HCT116 (cell line): ENCODE measurements at regions not wholly inside any gene's neighbourhood (a gene's known extent, or its start where the extent isn't known, plus 50 kb on each side); places are given as distances from the start of the nearest gene placed in this dataset.

ENCODE experiments used
- ATAC-seq: fragments of 200-7000 bp; cut with Tn5 transposase; 2 replicates; pipeline ENCODE4 v1.9.1; 2020; ENCODE audit warnings: mild to moderate bottlenecking, moderate library complexity
- BruUV-seq: library from RNA; stranded (reverse); fragments of 400-500 nt; replicated peaks from 2 replicates; lab custom pipeline; 2021; lab: Mats Ljungman, UMichigan
- CTCF ChIA-PET: fragments of 300-600 bp; sonication (Branson Sonifier 250); formaldehyde crosslinking; loops from one replicate; lab custom pipeline; 2021; ENCODE audit warnings: antibody characterized with exemption; lab: Charles Lee
- POLR2A ChIA-PET: fragments of 300-600, 350-600 bp; sonication (Branson Sonifier 250); formaldehyde crosslinking; loops from one replicate; lab custom pipeline; 2021; ENCODE audit warnings: antibody characterized with exemption; lab: Charles Lee
- RAD21 ChIA-PET, 2 experiments: fragments of 300-600 bp; sonication (Branson Sonifier 250); formaldehyde crosslinking; loops; one replicate each; lab custom pipeline; 2023; ENCODE audit warnings: low total read pairs in 2 of 2; ENCODE audit not compliant: uncharacterized antibody in 2 of 2, unreplicated experiment in 2 of 2, low non-redundant PET in 1 of 2; lab: Charles Lee
- DNase-seq: peaks from one replicate; pipeline ENCODE4 v3.0.0-alpha.2; 2010; ENCODE audit warnings: low read depth, low spot score
- H2AFZ ChIP-seq: fragments of 200-600 bp; shearing (Covaris generic), sonication (generic); 2 replicates; pipeline ENCODE4 v1.6.1; 2017; ENCODE audit warnings: low read depth, mixed run types, mixed read lengths, antibody characterized with exemption, low read length; ENCODE audit not compliant: poor library complexity, severe bottlenecking
- H3K27ac ChIP-seq: 2 replicates; pipeline ENCODE4 v1.5.1; 2012; ENCODE audit warnings: low read depth, low read length
- H3K27me3 ChIP-seq: fragments of 200-600 bp; sonication (generic); 2 replicates; pipeline ENCODE4 v1.6.1; 2016; ENCODE audit warnings: mixed run types, low read length, mixed read lengths; ENCODE audit not compliant: insufficient read depth
- H3K36me3 ChIP-seq, 2 experiments: fragments of 200-500 bp in 1 of 2; fragments of 200-600 bp in 1 of 2; sonication (Bioruptor generic) in 1 of 2; sonication (generic) in 1 of 2; 2 replicates each; pipeline versions ENCODE4 v1.5.1 to v1.6.1; 2014 to 2016; ENCODE audit warnings: low read length in 2 of 2, inconsistent platforms in 1 of 2, mixed read lengths in 1 of 2, mixed run types in 1 of 2; ENCODE audit not compliant: insufficient read depth in 2 of 2, control insufficient read depth in 1 of 2
- H3K4me1 ChIP-seq, 2 experiments: fragments of 200-600 bp in 1 of 2; sonication (generic) in 1 of 2; 2 replicates each; pipeline versions ENCODE4 v1.5.1 to v1.6.1; 2012 to 2017; ENCODE audit warnings: low read length in 2 of 2, inconsistent platforms in 1 of 2, mild to moderate bottlenecking in 1 of 2, mixed read lengths in 1 of 2, mixed run types in 1 of 2, moderate library complexity in 1 of 2; ENCODE audit not compliant: insufficient read depth in 2 of 2, control insufficient read depth in 1 of 2
- H3K4me2 ChIP-seq: fragments of 200-600 bp; sonication (generic); 2 replicates; pipeline ENCODE4 v1.6.1; 2017; ENCODE audit warnings: mixed run types, low read length, mixed read lengths
- H3K4me3 ChIP-seq, 2 experiments: fragments of 200-600 bp in 1 of 2; sonication (generic) in 1 of 2; replicated peaks in 1 of 2; 2 replicates each; pipeline ENCODE4 v1.5.1; 2011 to 2016; ENCODE audit warnings: low read length in 2 of 2, control low read depth in 1 of 2, low read depth in 1 of 2, mild to moderate bottlenecking in 1 of 2, mixed read lengths in 1 of 2, mixed run types in 1 of 2
- H3K79me2 ChIP-seq: fragments of 200-600 bp; sonication (generic); 2 replicates; pipeline ENCODE4 v1.6.1; 2017; ENCODE audit warnings: mild to moderate bottlenecking, mixed run types, low read length, moderate library complexity, mixed read lengths; ENCODE audit not compliant: insufficient read depth
- H3K9ac ChIP-seq: fragments of 200-600 bp; sonication (generic); 2 replicates; pipeline ENCODE4 v1.6.1; 2016; ENCODE audit warnings: low read length, mixed read lengths
- H3K9me2 ChIP-seq: fragments of 200-600 bp; sonication (generic), shearing (Covaris generic); 2 replicates; pipeline ENCODE4 v1.6.1; 2017; ENCODE audit warnings: mixed run types, mild to moderate bottlenecking, moderate library complexity; ENCODE audit not compliant: insufficient read depth
- H3K9me3 ChIP-seq, 2 experiments: fragments of 200-500 bp in 1 of 2; fragments of 200-600 bp in 1 of 2; sonication (Bioruptor generic) in 1 of 2; sonication (generic) in 1 of 2; 2 replicates each; pipeline ENCODE4 v1.6.1; 2014 to 2017; ENCODE audit warnings: low read length in 2 of 2, mixed read lengths in 2 of 2, inconsistent platforms in 1 of 2, low read depth in 1 of 2, mild to moderate bottlenecking in 1 of 2, mixed run types in 1 of 2, moderate library complexity in 1 of 2; ENCODE audit not compliant: control insufficient read depth in 1 of 2, insufficient read depth in 1 of 2
- H4K20me1 ChIP-seq: fragments of 200-600 bp; sonication (generic), shearing (Covaris generic); 2 replicates; pipeline ENCODE4 v1.6.1; 2017; ENCODE audit warnings: mixed run types, mild to moderate bottlenecking, moderate library complexity; ENCODE audit not compliant: insufficient read depth
- CBX3 ChIP-seq: IDR thresholded peaks from 2 replicates; pipeline ENCODE4 v1.6.1; 2012; ENCODE audit warnings: low read depth
- CEBPB ChIP-seq: IDR thresholded peaks from 2 replicates; pipeline ENCODE4 v1.6.1; 2012; ENCODE audit warnings: low read depth
- ELF1 ChIP-seq: IDR thresholded peaks from 2 replicates; pipeline ENCODE4 v1.6.1; 2012; ENCODE audit warnings: low read depth, borderline replicate concordance
- EZH2phosphoT487 ChIP-seq: fragments of 200-600 bp; IDR thresholded peaks from 2 replicates; pipeline ENCODE4 v1.6.1; 2018; ENCODE audit warnings: antibody characterized with exemption, borderline replicate concordance
- FOSL1 ChIP-seq: IDR thresholded peaks from 2 replicates; pipeline ENCODE4 v1.6.1; 2012; ENCODE audit warnings: low read depth
- JUND ChIP-seq: IDR thresholded peaks from 2 replicates; pipeline ENCODE4 v1.6.1; 2012
- POLR2AphosphoS5 ChIP-seq: IDR thresholded peaks from 2 replicates; pipeline ENCODE4 v1.6.1; 2011; ENCODE audit warnings: mild to moderate bottlenecking, low read depth, low read length, moderate library complexity
- RAD21 ChIP-seq: IDR thresholded peaks from 2 replicates; pipeline ENCODE4 v1.6.1; 2012; ENCODE audit warnings: low read depth, mild to moderate bottlenecking
- SIN3A ChIP-seq: IDR thresholded peaks from 2 replicates; pipeline ENCODE4 v1.6.1; 2012; ENCODE audit warnings: low read depth
- SP1 ChIP-seq: IDR thresholded peaks from 2 replicates; pipeline ENCODE4 v1.6.1; 2012; ENCODE audit warnings: low read depth
- SRF ChIP-seq: IDR thresholded peaks from 2 replicates; pipeline ENCODE4 v1.6.1; 2012; ENCODE audit warnings: low read depth
- TCF7L2 ChIP-seq: IDR thresholded peaks from 2 replicates; pipeline ENCODE4 v1.7.0; 2011; ENCODE audit warnings: borderline replicate concordance, inconsistent platforms; ENCODE audit not compliant: insufficient read depth, insufficient read length; ENCODE audit errors: extremely low read depth
- YY1 ChIP-seq: IDR thresholded peaks from 2 replicates; pipeline ENCODE4 v1.6.1; 2011; ENCODE audit warnings: low read length, low read depth, moderate library complexity, mild to moderate bottlenecking; ENCODE audit not compliant: insufficient replicate concordance; ENCODE audit errors: extremely low read depth
- ZFX ChIP-seq: fragments of 450-650 bp; IDR thresholded peaks from 2 replicates; pipeline ENCODE4 v1.6.1; 2017
- ZNF274 ChIP-seq: fragments of 200-500 bp; sonication (Bioruptor generic); IDR thresholded peaks from 2 replicates; pipeline ENCODE4 v1.6.1; 2014; ENCODE audit warnings: mild to moderate bottlenecking, low read depth, low read length, inconsistent platforms
- intact Hi-C: fragments of 100-400 bp; cut with micrococcal nuclease; formaldehyde crosslinking; loops from 2 replicates; pipeline ENCODE4 v1.10.0; 2022
- TF ChIP-seq, protein P1 (sequence below): IDR thresholded peaks from 2 replicates; pipeline ENCODE4 v1.6.1; 2012; ENCODE audit warnings: low read depth
- TF ChIP-seq, protein P2 (sequence below): IDR thresholded peaks from 2 replicates; pipeline ENCODE4 v1.6.1; 2012
- TF ChIP-seq, protein P3 (sequence below): IDR thresholded peaks from 2 replicates; pipeline ENCODE4 v1.6.1; 2012
- TF ChIP-seq, protein P4 (sequence below), 3 experiments: fragments of 200-600 bp in 1 of 3; sonication (generic) in 1 of 3; IDR thresholded peaks in 2 of 3; conservative IDR thresholded peaks in 1 of 3; 2 replicates each; pipeline ENCODE4 v1.5.1; 2012 to 2017; ENCODE audit warnings: low read depth in 2 of 3, low read length in 2 of 3, antibody characterized with exemption in 1 of 3, borderline replicate concordance in 1 of 3, control low read depth in 1 of 3, mild to moderate bottlenecking in 1 of 3, mixed read lengths in 1 of 3, mixed run types in 1 of 3, moderate library complexity in 1 of 3; ENCODE audit not compliant: insufficient read depth in 1 of 3
- TF ChIP-seq, protein P5 (sequence below): IDR thresholded peaks from 2 replicates; pipeline ENCODE4 v1.6.1; 2011; ENCODE audit warnings: mild to moderate bottlenecking, low read length, moderate library complexity; ENCODE audit not compliant: insufficient replicate concordance; ENCODE audit errors: extremely low read depth

DNA sequence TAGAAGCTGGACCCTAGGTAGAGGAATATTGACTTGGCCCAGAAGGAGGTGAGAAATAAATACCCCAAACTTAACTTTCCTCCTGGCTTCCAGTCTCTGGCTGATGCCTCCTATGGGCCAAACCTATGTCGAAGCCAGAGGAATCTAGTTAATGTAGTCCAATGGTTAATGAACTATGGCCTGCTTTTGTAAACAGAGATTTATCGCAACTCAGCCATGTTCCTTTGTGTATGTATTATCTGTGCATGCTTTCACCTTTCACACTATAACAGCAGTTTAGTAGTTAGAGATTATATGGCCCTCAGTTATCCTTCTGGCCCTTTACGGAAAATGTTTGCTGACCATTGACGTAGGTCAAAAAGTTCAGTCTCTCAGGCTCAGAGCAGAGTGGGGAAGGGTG is 67.3 kb upstream of the BARD1 start:
- no peak for ATAC-seq
- no peaks in the 10 kb centered on the region for H3K27me3 ChIP-seq
- H4K20me1 ChIP-seq = no peaks in the 10 kb centered on the region
- H3K4me2 ChIP-seq = no peak overlapping the region
- no peak for TF ChIP-seq SIN3A
- TF ChIP-seq, protein P1, sequence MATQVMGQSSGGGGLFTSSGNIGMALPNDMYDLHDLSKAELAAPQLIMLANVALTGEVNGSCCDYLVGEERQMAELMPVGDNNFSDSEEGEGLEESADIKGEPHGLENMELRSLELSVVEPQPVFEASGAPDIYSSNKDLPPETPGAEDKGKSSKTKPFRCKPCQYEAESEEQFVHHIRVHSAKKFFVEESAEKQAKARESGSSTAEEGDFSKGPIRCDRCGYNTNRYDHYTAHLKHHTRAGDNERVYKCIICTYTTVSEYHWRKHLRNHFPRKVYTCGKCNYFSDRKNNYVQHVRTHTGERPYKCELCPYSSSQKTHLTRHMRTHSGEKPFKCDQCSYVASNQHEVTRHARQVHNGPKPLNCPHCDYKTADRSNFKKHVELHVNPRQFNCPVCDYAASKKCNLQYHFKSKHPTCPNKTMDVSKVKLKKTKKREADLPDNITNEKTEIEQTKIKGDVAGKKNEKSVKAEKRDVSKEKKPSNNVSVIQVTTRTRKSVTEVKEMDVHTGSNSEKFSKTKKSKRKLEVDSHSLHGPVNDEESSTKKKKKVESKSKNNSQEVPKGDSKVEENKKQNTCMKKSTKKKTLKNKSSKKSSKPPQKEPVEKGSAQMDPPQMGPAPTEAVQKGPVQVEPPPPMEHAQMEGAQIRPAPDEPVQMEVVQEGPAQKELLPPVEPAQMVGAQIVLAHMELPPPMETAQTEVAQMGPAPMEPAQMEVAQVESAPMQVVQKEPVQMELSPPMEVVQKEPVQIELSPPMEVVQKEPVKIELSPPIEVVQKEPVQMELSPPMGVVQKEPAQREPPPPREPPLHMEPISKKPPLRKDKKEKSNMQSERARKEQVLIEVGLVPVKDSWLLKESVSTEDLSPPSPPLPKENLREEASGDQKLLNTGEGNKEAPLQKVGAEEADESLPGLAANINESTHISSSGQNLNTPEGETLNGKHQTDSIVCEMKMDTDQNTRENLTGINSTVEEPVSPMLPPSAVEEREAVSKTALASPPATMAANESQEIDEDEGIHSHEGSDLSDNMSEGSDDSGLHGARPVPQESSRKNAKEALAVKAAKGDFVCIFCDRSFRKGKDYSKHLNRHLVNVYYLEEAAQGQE = no peak
- TF ChIP-seq TCF7L2 = no peak
- no peak for TF ChIP-seq ZFX
- no peak for TF ChIP-seq FOSL1
- TF ChIP-seq JUND = no peak
- no peak for TF ChIP-seq ZNF274
- TF ChIP-seq, protein P2, sequence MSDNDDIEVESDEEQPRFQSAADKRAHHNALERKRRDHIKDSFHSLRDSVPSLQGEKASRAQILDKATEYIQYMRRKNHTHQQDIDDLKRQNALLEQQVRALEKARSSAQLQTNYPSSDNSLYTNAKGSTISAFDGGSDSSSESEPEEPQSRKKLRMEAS = no peak
- TF ChIP-seq CBX3 = no peak
- TF ChIP-seq CEBPB = no peak
- TF ChIP-seq, protein P3, sequence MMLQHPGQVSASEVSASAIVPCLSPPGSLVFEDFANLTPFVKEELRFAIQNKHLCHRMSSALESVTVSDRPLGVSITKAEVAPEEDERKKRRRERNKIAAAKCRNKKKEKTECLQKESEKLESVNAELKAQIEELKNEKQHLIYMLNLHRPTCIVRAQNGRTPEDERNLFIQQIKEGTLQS = no peak
- TF ChIP-seq SP1 = no peak
- no peak for TF ChIP-seq ELF1
- TF ChIP-seq SRF = no peak
- TF ChIP-seq, protein P4, sequence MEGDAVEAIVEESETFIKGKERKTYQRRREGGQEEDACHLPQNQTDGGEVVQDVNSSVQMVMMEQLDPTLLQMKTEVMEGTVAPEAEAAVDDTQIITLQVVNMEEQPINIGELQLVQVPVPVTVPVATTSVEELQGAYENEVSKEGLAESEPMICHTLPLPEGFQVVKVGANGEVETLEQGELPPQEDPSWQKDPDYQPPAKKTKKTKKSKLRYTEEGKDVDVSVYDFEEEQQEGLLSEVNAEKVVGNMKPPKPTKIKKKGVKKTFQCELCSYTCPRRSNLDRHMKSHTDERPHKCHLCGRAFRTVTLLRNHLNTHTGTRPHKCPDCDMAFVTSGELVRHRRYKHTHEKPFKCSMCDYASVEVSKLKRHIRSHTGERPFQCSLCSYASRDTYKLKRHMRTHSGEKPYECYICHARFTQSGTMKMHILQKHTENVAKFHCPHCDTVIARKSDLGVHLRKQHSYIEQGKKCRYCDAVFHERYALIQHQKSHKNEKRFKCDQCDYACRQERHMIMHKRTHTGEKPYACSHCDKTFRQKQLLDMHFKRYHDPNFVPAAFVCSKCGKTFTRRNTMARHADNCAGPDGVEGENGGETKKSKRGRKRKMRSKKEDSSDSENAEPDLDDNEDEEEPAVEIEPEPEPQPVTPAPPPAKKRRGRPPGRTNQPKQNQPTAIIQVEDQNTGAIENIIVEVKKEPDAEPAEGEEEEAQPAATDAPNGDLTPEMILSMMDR (IDR thresholded peaks at IDR 0.05 in 2 of 3, conservative IDR thresholded peaks at IDR 0.05 in 1 of 3; ENCODE audit: borderline replicate concordance in 1 of 3, insufficient read depth in 1 of 3, low read depth in 2 of 3, low read length in 2 of 3) = no peak
- TF ChIP-seq POLR2AphosphoS5 = no peak
- TF ChIP-seq RAD21 = no peak
- TF ChIP-seq EZH2phosphoT487 = no peak
- TF ChIP-seq, protein P5, sequence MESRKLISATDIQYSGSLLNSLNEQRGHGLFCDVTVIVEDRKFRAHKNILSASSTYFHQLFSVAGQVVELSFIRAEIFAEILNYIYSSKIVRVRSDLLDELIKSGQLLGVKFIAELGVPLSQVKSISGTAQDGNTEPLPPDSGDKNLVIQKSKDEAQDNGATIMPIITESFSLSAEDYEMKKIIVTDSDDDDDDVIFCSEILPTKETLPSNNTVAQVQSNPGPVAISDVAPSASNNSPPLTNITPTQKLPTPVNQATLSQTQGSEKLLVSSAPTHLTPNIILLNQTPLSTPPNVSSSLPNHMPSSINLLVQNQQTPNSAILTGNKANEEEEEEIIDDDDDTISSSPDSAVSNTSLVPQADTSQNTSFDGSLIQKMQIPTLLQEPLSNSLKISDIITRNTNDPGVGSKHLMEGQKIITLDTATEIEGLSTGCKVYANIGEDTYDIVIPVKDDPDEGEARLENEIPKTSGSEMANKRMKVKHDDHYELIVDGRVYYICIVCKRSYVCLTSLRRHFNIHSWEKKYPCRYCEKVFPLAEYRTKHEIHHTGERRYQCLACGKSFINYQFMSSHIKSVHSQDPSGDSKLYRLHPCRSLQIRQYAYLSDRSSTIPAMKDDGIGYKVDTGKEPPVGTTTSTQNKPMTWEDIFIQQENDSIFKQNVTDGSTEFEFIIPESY = no peak
- TF ChIP-seq YY1 = no peak
- no peaks in the 10 kb centered on the region for H3K36me3 ChIP-seq
- H3K79me2 ChIP-seq = no peaks in the 10 kb centered on the region
- H3K9me3 ChIP-seq = no peaks in the 10 kb centered on the region
- H3K4me3 ChIP-seq = no peak overlapping the region
- H3K9me2 ChIP-seq = no peaks in the 10 kb centered on the region
- POLR2A ChIA-PET = no interaction called here
- intact Hi-C loops = no loop called here
- H3K9ac ChIP-seq = no peak overlapping the region
- H2AFZ ChIP-seq = no peak overlapping the region
- no peak for DNase-seq
- BruUV-seq = no TSS peak
- H3K4me1 ChIP-seq = no peaks in the 10 kb centered on the region
- no peak overlapping the region for H3K27ac ChIP-seq
- CTCF ChIA-PET = no interaction called here
- RAD21 ChIA-PET = no interaction called here
